GM18519 (cell line): ENCODE measurements at regions not wholly inside any gene's neighbourhood (a gene's known extent, or its start where the extent isn't known, plus 50 kb on each side); places are given as distances from the start of the nearest gene placed in this dataset.

Source experiments
- ATAC-seq: cut with Tn5 transposase; IDR thresholded peaks from one replicate; pipeline ENCODE4 v1.9.1; 2021; ENCODE audit warnings: mild to moderate bottlenecking, moderate library complexity; ENCODE audit not compliant: unreplicated experiment, low FRiP score

DNA sequence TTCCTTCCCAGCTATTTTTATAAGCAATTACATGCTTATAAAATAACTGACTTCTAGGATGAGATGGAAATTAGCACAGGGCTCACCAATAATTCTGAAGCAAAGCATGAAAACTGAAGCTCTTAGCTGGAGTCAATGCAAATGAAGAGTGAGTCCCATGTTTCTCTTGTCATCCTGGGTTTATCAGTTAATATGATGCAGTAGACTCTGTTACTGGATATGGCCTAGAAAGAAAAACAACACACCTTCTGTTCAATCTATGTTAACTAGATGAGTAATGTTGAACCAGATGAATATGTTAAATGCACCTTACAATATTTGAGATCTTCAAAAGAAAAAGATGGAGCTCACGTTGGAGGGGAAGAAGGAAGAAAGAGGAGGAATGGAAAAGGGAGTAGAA, 229.4 kb downstream of the DUSP6 start:
- ATAC-seq: no peak

DNA sequence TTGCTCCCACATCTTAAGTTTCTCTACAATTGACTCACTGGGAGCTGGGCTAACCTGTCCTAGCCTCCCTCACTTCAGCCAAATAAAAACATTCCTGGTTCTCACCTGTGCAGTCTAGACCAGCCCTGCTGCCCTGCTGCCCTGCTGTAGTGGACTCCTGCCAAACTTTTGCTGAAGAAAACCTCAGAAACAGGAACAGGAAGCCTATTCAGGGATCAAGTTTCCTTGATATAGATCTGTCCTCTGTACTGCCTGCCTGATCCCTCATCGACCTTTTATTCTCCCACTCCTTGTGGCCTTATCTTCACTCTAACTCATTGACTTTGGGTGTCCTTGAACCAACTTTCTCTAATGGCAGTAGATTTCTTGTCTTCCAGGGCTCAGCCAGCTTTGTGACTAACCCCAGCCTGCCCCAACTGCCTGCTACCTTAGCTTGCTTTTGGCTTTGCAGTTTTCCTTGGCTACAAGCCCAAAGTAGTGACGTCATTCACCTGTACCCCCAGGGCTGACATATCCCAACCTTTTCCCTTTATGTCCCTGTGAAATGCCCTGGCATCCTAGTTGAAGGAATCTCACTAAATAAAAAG, 234.8 kb downstream of the DUSP6 start:
- ATAC-seq: no peak

DNA sequence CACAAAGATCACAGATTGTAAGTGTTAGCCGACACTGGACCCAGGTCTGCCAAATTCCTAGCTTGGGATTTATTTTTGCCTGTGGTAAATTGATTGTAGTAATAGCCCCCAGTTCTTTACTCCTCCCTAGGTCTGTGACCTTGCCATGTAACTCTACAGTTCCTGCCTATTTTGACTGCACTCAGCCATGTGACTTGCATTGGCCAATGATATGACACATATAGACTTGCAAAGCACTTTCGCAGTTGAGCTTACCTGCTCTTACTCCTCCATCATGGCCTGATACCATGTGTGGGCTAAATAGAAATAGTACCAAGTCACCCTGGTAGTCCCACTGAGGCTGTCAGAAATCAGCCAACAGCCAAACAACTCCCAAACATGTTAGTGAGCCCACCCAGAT, 240.3 kb downstream of the DUSP6 start:
- ATAC-seq: no peak

DNA sequence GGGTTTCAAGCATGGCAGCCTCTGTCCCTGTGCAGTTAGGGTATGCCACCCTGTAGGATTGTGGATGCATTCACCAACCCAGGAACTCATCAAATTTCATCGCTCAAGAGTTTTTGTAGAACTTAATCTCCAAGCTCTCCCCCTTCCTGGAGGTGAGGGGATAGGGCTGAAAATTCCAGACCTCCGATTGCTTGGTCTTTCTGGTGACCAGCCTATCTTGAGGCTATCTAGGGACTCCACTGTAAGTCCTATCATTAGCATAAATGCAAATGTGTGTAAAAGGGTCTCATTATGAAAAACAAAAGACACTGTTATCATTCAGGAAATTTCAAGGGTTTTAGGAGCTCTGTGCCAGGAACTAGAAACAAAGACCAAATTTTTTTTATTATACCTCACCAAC, 244.0 kb downstream of the DUSP6 start:
- ATAC-seq: no peak

DNA sequence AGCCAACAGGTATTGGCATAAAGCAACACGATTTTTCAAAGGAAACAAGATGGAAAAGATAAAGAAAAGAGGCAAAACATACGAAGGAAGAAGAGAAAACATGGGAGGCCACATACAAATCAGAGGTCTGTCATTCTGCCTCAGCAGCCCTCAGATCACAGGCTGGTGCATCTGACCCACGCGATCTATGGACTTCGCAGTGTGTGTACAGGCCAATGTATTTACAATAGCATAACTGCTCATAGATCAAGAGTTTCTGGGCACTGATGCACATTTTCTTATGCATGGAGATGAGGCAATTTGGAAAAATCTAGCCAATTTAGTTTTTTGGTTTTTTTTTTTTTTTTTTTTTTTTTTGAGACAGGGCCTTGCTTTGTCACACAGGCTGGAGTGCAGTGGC, 245.4 kb downstream of the DUSP6 start:
- ATAC-seq: no peak

DNA sequence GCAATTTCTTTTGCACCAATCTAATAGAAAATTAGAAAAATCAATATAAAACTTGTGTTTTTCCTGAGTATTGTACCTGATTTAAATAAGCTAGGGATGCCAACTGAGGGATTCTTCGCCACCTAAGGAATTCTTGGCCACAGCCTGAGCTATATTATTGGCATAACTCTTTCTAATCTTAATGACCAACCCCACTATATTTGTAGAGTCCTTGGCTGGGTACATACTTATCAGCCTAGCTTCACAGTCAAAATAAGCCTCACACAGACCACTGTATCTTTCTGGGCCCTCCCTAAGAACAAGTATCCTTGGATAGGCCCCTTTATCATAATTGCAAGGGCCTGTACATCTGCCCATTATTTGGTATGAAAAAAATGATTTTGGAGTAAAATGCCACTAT, 247.1 kb downstream of the DUSP6 start:
- ATAC-seq: no peak

DNA sequence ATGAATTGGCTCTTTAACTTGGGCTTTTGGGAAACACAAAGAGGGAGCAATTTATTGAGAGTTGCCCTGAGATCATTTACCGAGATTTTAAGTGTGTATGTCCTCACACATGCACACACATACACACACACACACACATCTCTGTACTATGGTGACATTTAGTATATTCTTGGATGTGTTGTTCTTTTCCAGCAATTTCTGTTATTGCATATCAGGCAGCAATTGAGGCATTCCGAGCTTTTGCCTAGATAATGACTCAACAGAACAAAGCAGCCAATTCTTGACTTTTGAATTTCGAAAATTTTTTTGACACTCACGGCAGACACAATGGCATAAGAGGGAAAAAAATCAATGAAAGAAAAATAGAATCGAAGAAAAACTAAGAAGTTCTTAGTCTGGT, 248.5 kb downstream of the DUSP6 start:
- no peak for ATAC-seq

DNA sequence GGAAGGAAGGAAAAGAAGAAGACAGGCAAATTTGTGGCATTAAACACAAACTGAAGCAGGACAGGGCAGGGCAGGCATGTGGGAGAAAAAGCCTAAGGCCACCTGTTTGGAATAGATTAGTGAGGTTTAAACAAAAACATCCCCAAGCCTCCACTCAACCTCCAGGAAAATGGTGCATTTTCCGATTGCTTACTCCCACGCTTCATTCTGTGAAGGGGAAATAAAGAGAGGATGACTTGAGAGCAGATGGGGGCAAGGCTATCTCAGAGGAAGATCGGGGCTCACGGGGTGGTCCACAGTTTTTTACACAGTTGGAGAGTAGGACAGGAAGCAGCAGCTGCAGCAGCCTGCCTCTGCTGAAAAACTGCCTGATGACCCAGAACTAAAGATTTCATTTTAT, 250.9 kb downstream of the DUSP6 start:
- ATAC-seq: no peak

DNA sequence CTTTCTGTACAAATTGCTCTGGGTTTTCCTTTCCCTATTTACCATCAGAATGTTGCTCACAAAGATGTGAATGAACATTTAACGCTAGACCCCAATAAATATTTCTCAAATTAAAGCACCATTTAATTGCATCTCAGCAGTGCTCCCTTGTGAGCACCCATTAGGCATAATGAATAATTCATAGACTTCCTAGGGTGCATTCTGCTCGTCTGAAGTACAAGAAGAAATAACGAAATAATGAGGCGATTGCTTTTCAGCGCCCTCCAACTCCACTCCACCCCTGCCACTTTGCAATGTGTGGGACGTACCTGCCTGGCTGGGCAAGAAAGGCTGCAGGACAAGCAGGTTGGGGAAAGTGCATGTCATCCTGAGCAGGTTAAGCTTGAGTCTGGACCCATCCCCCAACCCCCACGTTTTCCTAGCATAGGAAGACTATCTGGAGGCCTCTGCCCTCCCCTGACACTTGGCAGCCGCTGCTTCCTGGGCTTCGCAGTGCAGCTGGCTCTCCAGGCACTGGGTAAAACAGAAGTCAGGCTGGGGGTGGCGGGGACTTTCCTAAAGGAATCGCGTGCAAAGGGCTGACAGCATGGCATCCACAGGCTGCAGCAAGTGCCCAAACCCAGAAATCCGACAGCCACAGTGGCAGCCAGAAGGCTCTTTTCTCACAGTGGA, 253.7 kb downstream of the DUSP6 start:
- ATAC-seq: no peak

DNA sequence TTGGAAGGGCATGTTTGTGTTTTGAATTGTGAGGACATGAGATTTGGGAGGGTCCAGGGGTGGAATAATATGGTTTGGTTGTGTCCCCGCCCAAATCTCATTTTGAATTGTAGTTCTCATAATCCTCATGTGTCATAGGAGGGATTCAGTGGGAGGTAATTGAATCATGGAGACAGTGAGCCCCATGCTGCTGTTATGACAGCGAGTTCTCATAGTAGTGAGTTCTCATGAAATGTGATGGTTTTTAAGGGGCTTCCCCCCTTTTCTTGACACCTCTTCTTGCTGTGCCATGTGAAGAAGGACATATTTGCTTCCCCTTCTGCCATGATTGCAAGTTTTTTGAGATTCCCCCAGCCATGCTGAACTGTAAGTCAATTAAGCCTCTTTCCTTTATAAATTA, 260.0 kb downstream of the DUSP6 start:
- ATAC-seq: no peak

DNA sequence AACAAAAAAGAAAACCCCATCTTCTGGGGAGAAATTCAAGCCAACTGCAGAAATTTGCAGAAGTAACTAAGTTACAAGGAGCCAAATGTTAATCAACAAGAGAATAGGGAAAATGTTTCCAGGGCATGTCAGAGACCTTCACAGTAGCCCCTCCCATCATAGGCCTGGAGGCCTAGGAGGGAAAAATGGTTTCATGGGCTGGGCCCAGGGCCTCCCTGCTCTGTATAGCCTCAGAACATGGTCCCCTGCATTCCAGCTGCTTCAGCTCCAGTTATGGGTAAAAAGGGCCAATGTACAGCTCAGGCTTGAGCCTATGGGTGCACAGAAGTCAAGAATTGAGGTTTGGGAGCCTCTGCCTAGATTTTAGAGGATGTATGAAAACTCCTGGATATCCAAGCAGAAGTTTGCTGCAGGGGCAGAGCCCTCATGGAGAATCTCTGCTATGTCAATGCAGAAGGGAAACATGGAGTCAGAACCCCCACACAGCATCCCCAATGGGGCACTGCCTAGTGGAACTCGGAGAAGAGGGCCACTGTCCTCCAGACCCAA, 260.9 kb downstream of the DUSP6 start:
- ATAC-seq: no peak

DNA sequence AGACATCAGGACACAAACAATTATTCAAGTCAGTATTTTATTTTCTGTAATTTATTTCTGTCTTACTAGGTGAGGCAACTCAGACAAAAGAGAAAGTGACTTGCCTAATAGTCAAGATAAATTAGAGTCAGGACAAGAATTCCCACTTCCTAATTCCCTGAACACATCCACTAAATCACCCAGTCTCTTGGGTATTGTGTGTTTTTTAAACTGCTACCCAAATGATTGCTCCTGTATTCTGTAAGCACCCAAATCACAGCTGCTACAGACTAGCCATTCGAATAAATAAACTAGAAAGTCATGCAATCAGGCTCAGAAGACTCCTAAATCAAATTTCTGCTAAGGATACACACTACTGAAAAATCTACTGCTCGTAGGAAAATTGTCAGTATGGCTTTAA, 263.0 kb downstream of the DUSP6 start:
- ATAC-seq: no peak

DNA sequence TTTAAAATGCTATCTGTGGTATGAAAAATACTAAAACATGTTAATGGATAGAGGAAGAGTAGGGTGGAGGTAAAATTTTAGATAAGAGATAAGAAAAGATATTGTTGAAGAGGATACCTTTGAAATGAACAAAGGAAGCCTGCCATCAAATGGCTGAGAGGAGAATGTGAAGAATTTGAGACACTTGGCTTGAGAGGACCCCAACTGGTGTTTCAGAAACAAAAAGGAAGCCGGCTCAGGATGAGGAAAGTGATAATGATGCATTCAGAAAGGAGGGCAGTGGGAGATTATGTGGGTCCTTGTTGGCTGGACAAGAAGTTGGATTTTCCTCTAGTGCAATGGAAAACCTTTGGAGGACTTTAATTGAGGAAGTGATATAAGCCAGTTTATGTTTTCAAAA, 264.4 kb downstream of the DUSP6 start:
- ATAC-seq: no peak

DNA sequence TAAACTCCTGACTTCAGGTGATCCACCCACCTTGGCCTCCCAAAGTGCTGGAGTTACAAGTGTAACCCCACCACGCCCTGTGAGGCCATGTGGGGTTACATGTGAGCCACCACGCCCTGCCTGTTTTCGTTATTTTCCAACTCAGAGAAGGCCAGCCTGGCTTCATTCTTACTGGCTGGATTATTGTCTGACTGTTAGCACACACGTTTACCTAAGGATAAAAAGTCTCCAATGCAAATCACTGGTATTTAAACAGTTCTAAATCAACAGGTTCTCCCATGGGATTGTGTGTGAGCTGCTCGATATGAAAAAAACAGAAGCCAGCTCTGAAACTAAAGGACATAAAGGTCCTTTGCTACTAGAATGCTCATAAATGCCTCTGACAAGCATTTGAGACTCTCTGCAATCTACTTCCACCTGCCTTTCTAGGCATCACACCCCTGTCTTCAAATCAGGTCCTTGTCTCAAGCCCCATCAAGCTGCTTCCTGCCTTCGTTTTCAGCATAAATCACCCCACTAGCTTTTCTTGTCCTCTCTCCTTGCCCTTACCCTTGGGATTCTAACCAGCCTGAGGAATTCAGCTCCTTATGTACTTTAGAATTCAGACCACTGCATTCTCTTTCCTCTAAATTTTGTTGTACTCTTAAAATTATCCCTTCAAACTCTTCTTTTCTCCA, 265.0 kb downstream of the DUSP6 start:
- no peak for ATAC-seq

DNA sequence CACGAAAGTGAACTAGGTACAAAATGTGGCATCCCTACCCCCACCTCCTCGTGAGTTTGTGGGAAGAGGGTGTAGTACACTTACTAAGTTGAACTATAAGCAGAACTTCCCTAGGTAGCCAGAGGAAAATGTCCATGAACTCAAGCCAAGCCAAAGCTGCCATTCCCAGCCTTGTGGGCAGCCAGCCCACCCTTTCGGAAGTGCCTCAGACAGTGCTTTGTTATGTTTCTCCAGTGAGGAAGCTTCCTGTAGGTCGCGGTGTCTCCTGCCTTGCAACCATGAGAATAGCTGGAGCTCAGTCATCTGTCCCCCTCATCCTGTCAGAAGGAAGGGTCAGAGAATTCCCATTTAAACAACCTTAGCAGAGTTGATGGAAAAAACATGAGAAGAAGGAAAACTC, 266.9 kb downstream of the DUSP6 start:
- no peak for ATAC-seq

DNA sequence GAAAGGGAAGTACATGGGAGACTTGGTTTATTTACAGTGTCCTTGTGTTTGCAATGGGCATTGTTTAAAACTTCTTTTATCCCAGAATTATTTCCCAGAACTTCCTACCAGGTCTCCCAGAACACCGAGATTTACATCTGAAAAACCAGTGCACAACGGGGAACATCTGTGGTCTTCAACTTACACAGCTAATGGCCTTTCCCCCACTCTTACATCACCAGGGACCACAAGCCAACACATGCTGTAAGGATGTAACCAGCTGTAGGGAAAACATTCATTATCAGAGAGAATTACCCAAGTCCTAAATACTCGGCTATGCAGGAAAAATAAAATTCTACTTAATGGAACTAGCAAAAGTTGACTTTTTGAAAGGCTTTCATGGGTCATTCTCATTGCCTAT, 267.6 kb downstream of the DUSP6 start:
- no peak for ATAC-seq

DNA sequence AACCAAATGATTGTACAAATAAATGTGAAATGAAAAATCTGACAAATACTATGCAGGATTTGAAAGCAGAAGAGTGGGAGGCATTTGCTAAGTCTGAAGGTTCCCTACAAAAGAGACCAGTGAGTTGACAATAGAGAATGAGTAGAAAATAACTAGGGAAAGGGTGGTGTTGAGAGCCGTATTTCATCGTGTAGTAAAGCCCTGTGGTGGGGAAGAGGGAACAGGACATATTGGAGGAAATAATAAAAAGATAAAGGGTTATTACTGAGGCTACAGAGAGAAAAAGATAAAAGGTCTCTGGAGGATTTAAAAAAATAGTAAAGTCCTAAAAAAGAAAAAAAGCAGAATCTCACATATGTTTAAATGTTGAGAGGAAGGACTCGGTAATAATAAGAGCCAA, 268.8 kb downstream of the DUSP6 start:
- no peak for ATAC-seq

DNA sequence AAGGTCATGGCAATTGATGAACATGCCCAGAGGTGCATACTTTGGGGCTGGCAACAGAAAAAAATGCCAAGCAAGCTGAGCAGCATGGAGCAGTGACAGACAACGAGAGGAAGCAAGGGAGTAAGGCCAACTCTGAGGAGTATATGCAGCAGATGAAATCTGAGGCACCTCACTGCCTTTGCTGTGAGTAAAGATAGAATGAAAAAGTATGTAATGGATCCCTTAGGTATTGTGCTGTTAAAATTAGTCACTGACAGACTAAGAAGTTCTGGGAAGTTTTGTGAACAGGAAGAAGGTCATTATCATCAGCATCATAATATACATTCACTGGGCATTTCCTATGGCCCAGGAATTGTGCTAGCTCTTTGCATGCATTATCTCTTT, 269.9 kb downstream of the DUSP6 start:
- no peak for ATAC-seq

DNA sequence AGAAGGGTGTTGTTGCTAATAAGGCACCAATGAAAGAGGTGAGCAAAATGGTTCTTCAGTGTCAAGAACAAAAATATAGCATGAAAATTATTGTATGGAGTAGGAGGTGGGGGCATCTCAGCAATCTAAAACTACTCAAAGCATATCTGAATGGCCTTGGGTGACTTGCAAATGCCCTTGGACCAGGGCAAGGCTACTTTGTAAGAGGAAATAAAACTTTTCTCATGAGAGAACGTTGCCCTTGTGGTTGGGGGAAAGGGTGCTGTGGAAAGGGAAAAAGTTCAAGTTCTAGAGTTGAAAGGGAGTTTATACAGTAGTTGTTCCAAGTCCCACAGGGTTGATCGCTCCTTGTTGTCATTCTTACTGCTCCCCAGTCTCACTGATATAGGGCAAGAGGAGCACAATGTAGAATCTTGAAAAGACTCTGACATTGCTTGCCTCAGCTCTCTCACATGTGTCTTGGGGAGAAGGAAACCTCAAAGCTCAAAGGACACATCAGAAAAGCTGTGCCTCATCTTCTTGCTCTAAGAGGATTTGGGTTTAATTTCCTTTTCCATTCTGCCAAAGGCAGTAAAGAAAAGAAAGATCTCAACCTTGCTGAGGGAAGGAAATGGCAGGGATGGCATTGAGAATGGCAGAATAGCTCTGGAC, 270.5 kb downstream of the DUSP6 start:
- ATAC-seq: no peak

DNA sequence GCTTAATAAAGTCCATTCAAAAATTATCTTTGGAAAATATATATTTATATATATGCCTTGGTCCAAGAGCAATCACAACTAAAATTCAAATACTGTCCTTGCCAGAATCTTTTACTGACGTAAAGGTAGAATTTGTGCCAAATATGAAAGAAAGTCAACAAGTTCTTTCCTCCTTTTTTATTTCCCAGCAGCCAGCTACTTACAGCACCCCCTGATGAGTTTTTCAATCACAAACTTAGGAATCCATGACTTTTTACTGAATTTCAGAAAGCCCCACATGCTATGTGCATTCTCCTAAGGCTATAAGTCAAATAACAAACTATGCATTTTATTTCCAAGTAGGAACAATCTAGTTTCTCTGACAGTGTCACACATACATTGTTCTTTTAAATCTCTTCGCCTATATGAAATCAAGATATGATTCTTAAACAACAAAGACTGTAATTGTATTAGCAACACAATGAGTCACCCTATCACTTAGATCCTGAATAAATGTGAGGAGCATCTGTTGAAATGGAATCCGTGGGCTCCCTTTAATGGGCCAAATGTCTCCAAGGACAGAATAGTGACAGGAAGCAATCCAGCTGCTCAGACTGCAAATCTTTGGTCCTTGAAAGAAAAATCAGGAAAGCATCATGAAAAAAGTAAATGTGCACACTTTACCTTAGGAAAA, 271.4 kb downstream of the DUSP6 start:
- ATAC-seq: no peak
